GM21576 (cell line): ENCODE measurements at regions not wholly inside any gene's neighbourhood (a gene's known extent, or its start where the extent isn't known, plus 50 kb on each side); places are given as distances from the start of the nearest gene placed in this dataset.
"Not testable (repeated sequence)": the region's sequence is repeated elsewhere in the genome, so short reads cannot be mapped to it uniquely, and the experiment has no call there.

Experiments used
- ATAC-seq: cut with Tn5 transposase; IDR thresholded peaks from one replicate; pipeline ENCODE4 v1.9.1; 2021; ENCODE audit warnings: mild to moderate bottlenecking, moderate library complexity; ENCODE audit not compliant: unreplicated experiment

GRCh38 chr13:97856304-97856675 is 97.2 kb upstream of the IPO5 start:
- no peak for ATAC-seq

- ATAC-seq, result no peak
Observed at GRCh38 chr13:97858161-97858560, 95.3 kb upstream of the IPO5 start.

- no peak for ATAC-seq
Observed at GRCh38 chr13:97866346-97866745, 87.1 kb upstream of the IPO5 start.

GRCh38 chr13:97866751-97867150 is 86.7 kb upstream of the IPO5 start:
- no peak for ATAC-seq

- ATAC-seq, result no peak
Observed at GRCh38 chr13:97873398-97873797, 80.1 kb upstream of the IPO5 start.

GRCh38 chr13:97875218-97875617 is 78.3 kb upstream of the IPO5 start:
- no peak for ATAC-seq

GRCh38 chr13:97875911-97876310 is 77.6 kb upstream of the IPO5 start:
- no peak for ATAC-seq

DNA sequence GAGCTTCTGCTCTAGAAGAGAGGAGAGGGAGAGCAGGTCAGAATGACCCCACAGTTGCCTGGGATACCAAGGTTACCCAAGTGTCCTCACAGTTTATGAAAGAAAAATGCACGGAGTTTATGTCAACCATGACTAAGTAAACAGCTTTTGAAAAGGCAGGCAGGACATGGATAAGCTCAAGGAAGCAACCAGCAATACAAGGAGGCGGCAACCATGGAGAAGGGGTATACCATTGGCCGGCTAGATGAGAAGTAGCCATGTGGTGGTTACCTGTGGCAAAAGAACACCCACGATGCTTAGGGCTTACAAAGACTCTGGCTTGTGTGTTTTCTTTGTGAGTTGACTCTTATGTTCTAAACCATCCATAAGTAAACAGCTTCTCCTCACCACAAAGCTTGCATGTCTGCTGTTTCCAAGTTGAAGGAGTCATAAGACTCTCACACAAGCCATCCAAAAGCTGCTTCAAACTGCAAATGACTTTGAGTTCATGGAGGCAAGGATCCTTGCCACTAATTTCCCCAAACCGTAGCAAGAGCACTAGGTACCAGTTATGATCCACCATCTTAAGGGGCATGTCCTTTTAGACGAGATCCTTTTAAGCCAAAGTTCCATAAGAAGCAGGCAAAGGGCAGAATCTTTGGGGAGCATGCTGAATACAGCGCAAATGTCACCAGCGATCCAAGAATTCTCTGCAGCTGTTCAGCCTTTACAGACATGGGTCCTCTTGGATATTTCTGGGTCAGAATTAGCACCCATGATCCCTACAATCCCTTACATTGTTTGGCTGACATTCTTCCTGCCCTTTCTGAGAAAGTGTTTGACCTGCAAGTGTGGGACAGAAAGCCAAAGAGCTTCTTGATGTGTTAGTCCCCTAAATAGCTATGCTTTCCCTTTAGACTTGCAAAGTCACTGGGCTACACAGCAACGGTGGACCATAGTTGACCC is 74.8 kb upstream of the IPO5 start:
- ATAC-seq, result no peak

GRCh38 chr13:97879646-97880310 is 73.7 kb upstream of the IPO5 start:
- ATAC-seq, result no peak

GRCh38 chr13:97880311-97880675 is 73.2 kb upstream of the IPO5 start:
- no peak for ATAC-seq

DNA sequence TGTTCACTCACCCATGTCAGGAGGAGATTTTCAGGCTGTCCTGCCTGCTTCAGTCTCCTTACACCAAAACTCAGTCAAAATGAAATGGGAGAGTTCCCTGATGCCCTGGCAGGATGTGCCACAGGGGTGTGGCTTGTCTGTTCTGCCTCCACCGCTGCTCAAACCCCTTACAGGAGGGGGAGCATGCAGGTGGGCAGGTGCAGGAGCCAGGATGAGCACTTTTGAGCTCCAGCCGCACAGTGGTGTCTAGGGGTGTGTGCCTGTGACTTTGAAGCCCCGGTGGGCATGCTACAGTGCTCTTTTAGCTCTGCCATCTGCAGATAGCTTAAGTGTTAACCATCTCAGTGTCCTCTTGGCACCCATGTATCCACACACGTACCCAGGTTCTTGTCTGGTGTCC is 71.9 kb upstream of the IPO5 start:
- no peak for ATAC-seq

DNA sequence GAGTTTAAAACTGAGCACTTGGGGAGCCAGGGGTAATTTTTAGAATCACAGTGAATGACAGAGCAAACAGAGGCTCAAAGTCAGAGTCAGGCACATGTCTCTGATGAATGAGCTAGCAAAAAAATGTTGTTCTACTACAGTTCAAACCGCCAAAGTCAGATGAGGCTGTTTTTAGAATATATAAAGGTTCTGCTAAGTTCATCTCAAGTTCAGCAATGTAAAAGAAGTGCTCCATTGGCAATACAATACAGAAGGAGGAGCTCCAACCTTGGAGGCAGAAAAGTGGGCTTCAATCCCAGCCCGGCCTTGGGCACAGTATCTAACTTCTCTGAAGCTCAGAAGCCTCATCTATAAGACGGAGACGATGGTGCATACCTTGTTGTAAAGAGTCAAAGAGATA is 70.1 kb upstream of the IPO5 start:
- no peak for ATAC-seq

DNA sequence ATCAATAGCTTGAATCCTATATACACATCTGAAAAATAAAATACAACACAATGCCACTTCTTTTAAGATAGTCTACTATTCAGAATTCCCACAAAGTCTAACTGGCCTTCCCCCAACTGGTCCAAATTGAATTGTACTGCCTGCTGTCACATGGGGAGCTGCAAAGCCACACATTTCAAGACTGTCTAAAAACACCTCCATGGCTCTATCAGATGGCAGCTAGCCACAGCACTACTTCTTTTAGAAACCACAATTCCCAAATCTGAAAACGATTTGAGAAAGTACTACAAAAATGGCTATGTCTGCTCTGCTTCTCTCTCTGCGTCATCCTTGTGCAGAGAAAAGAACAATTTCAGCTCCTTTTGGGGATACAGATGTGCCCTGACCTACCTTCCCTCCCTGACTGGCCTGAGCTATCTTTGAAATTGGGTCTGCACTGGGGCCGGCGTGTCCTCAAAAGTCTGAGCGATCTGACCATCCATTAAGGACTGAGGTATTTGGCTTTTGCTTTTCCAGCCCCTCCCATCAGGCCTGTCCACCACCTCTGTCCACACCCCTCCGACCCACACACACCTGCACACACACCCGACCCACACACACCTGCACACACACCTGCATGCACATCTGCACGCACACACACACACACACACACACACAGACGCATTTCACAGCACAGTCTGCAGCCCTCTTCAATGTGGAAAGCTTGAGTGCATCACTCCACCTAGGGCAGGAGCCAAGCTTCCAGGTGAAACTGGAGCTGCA is 68.6 kb upstream of the IPO5 start:
- no peak for ATAC-seq

DNA sequence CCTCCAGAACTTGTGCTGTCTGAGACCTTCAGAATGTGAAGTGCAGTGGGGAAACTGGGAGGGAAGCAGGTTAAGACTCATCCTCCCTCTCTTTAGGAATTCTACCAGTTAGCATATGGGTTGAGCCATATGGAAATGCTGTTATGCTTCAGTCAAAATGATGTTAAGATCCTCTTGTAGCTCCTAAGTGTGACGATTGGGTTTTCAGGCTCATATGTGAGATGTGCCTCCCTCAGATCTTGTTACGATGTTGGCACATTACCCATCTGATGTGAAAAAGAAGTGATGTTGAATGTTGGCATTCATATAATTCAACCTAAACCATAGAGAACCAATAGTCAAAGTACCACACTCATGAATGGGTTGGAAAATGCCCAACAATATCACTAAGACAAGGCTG is 67.8 kb upstream of the IPO5 start:
- ATAC-seq, result no peak

DNA sequence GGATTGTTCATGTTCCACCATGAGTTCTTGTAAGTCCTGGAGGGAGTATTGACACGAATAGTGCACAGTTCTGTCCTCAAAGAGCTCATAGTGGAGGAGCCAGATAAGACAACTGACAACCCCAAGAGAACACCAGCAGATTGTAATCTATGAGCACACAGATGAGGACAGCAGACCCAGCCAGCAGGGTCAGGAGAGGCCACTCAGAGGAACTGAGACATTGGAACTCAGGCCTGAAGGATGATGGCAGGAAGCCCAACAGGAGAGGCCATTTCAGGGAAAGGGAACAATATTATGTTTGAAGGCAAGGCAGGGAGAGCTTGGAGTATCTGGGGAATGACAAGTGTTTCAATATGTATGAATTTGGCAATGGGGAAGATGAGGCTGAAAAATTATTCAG is 63.7 kb upstream of the IPO5 start:
- ATAC-seq, result no peak

GRCh38 chr13:97890573-97890972 is 62.9 kb upstream of the IPO5 start:
- ATAC-seq, result no peak

- not testable (repeated sequence) for ATAC-seq
Observed at GRCh38 chr13:97891964-97892363, 61.5 kb upstream of the IPO5 start.

- no peak for ATAC-seq
Observed at GRCh38 chr13:97892717-97893116, 60.8 kb upstream of the IPO5 start.

DNA sequence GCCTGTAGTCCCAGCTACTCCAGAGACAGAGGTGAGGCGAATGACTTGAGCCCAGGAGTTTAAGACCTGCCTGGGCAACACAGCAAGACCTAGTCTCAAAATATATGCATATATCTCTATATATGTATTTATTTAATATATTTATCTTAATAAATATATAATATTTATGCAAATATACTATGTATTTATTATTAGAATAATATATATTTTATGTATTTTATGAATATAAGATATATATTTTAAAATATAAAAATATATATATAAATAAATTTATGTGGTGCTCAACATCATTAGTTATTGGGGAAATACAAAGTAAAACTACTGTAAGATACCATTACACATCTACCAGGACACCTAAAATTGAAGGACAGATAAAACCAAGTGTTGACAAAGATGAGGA is 58.1 kb upstream of the IPO5 start:
- no peak for ATAC-seq

DNA sequence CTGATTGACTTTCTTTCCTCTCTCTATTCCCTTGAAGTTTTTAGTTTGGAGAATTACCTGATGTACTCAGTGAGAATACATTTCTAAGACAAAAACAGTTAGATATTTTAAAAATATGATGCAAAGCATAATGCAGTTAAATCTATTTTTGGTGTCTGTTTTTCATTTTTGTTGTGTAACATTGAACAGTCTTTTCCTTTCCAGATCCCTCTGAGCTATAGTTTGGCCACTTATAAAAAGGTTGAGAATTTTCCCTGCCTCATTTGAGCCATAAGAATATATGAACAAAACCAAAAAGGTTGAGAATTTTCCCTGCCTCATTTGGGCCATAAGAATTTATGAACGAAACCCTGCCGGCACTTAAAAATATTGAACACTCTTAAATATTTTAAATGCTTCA is 57.0 kb upstream of the IPO5 start:
- no peak for ATAC-seq

GRCh38 chr13:97901716-97902115 is 51.8 kb upstream of the IPO5 start:
- no peak for ATAC-seq
